Brain pericyte (primary cell): ENCODE measurements at regions not wholly inside any gene's neighbourhood (a gene's known extent, or its start where the extent isn't known, plus 50 kb on each side); places are given as distances from the start of the nearest gene placed in this dataset.

Experiments used
- DNase-seq: peaks from one replicate; pipeline ENCODE4 v3.0.0-alpha.2; 2012; ENCODE audit warnings: low read depth, low spot score

DNA sequence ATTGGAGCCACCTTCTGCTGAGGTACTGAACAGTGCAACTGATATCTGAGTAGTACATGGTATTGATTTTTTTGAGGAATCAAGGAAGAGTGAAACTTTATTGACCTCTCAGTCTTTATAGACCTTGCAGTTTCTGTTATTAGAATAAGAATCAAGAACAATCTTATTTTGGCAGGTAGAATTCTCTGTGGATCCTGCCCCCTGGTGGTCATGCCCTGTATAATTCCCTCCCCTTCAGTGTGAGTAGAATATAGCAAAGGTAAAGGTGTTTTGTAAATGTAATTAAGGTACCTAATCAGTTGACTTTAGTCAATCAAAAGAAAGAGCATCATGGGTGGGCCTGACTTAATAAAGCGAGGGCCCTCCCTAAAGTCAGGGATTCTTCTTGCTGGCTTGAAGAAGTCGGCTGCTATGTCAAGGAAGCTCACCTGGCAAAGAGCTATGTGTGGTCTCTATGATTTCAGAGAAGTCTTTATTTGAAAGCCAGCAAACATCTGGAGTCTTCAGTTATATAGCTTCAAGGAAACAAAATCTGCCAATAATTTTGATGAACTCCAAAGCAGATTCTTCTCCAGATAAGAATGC lies 142.8 kb downstream of the LSM5 start:
- no peak for DNase-seq

- DNase-seq = no peak
Measured at GRCh38 chr7:32346253-32346652, 143.9 kb downstream of the LSM5 start.

DNA sequence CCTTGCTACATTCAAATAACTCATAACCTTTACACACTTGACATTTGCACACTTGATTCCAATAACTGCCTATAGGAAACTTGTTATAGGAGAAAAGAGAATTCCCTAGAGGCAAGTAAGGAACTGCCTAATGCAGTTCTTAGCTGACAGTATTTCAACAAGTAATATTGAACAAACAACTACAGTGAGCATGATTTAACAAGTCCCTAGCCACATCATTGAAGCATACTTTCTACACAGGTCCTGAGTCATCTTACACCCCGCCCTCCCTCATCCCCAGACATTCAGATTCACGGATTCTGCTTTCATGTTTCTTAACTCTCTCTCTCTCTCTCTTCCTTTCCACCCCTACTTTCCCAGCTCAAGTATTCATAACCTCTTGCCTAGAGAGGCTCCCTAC lies 153.5 kb downstream of the LSM5 start:
- DNase-seq = no peak

DNA sequence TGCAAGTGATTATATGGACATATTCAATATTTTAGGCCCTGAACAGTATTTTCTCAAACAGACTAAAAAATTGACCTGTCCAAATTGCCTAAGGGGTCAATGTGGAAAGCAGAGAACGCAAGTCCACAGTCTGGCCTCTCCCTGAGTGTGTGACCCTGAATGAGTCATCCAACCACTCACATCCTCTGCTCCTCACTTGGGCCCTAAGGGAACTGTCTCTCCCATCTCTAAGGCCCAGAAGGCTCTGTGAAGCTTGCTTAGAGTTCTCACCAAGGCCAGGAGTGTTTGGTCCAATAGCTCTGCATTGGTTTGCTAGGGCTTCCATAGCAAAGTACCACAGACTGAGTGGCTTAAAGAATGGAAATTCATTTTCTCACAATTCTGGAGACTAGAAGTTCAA lies 155.1 kb downstream of the LSM5 start:
- DNase-seq = no peak

DNA sequence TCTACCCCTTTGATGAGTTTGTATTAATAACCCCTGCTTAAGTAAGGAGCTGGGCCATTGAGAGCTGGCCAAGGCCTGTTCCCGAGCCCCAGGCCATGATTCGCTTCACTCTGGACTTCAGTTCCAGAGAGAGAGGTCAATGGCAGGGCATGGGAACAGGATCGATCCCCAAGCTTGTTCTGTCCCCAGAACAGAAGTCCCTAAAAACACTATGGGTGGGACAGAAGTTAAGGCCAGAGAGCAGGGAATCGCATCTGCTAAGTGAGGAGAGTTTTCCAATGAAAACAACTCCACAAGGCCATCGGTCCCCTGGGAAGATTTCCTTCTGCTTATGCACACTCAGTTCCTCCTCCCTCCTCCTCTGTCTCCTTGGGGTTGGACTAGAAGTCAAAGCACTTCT lies 159.6 kb downstream of the LSM5 start:
- no peak for DNase-seq

GRCh38 chr7:32326078-32326477 lies 164.1 kb downstream of the LSM5 start:
- no peak for DNase-seq

DNA sequence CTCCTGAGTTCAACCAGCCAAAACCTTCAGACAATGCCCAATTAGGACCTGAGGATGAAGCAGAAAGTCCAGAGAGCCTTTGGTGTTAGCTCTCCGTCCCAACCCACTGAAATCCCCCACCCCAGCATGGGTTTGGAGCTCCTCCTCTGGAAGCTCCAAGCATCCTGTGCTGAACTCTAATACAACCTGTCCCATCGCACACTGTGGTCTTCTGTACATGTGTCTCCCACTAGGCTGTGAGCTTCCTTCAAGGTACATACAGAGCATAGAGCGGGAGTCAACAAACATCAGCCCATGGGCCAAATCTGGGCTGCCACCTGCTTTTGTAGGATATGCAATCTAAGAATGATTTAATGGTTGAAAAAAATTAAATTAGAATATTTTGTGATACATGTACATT lies 166.5 kb downstream of the LSM5 start:
- DNase-seq = no peak

- no peak for DNase-seq
Measured at GRCh38 chr7:32319012-32319382, 171.2 kb downstream of the LSM5 start.

- DNase-seq = no peak
Measured at GRCh38 chr7:32318300-32319011, 171.7 kb downstream of the LSM5 start.

- no peak for DNase-seq
Measured at GRCh38 chr7:32316839-32317238, 173.3 kb downstream of the LSM5 start.

- no peak for DNase-seq
Measured at GRCh38 chr7:32314761-32315160, 175.4 kb downstream of the LSM5 start.

GRCh38 chr7:32301427-32301826 lies 188.8 kb downstream of the LSM5 start:
- DNase-seq = no peak

GRCh38 chr7:32299133-32299702 lies 191.0 kb downstream of the LSM5 start:
- DNase-seq = no peak

- no peak for DNase-seq
Measured at GRCh38 chr7:32298408-32299132, 191.6 kb downstream of the LSM5 start.

GRCh38 chr7:32293833-32294232 lies 196.3 kb downstream of the LSM5 start:
- no peak for DNase-seq

DNA sequence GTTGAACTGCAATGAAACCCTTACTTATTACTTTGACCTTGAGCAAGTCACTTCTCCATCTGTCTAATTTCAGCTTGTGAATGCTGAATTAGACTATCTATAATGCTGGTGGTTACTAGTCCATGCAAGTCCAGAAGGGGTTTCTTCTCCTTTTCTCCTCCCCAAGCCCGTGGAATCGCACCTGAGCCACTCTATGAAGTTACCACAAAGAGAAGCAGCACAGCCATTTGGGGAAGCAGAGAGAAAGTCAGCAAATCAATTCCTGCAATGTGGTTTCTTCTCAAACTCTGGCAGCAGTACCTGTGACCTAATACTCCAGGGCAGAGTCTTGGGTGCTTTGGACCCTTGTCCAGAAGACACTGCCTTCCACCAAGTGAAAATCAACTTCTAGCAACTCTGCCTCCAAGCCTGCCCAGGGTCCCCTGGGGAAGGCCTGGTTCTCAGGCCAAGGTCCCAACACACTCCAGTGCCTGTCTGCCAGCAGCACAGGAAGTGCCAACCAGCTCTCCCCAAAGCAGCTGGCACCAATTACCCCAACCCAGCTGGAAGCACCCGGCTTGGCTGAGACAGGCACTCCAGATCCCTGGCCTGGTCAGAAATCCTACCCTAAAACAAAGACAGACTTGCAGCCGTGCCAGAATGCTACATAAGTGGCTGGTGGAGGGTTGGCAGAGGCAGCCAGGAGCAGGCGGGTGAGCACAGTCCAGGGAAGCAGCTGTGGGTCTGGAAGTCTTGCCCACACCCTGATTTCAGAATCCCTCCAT lies 200.3 kb downstream of the LSM5 start:
- DNase-seq = no peak

DNA sequence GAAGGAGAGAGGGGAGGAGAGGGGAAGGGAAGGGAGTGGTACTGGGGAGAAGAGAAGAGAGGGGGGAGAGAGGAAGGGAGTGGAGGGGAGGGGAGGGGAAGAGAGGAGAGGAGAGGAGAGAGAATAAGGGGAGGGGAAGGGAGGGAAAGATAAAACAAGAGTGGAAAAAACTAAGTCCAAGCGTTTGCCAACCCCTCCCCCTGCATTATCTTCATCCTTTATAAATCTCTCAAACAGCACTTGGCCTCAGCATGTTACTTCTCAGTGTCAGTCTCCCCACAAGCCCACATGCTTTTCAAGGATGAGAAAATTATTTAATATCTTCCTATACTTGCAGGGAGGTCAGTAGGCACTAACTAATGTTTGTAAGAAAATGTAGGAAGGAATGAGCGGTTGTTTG lies 204.5 kb downstream of the LSM5 start:
- no peak for DNase-seq

DNA sequence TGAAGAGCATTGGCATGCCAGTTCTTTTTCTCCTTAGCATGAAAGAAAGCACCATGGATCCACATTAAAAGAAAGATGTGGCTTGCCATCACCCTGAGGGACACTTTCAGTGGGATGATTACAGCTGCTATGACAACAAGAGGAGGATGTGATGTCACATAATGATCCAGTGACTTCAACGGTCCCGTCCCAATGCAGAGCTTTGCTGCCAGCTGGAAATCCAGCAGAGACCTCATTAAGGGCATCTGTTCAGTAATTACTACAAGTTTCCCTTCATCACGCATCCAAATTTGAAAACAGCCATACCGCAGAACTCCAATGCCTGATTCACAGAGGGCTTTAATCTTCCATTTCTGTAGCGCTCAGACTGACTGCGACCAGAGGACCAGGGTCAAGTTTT lies 206.6 kb downstream of the LSM5 start:
- DNase-seq = no peak

DNA sequence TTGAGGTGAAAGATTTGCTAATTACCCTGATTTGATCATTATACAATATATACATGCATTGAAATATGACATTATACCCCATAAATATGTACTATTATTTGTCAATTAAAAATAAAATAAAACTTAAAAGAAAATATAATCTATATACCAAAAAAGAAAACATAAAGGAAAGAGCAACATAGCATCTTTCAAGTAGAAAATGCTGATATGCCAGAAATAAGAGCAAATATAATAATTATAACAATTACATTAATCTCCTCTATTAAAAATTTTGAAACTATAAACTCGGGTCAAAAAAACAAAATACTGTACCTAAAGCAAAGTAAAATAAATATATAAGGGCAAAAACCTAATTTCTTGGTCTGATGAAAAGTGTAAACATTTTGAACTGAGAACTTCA lies 209.3 kb upstream of the PDE1C start:
- no peak for DNase-seq

- no peak for DNase-seq
Measured at GRCh38 chr7:32275216-32276009, 205.2 kb upstream of the PDE1C start.

- no peak for DNase-seq
Measured at GRCh38 chr7:32273297-32273696, 203.1 kb upstream of the PDE1C start.
